ENCODE measurements at regions not wholly inside any gene's neighbourhood (a gene's known extent, or its start where the extent isn't known, plus 50 kb on each side); places are given as distances from the start of the nearest gene placed in this dataset.

DNA sequence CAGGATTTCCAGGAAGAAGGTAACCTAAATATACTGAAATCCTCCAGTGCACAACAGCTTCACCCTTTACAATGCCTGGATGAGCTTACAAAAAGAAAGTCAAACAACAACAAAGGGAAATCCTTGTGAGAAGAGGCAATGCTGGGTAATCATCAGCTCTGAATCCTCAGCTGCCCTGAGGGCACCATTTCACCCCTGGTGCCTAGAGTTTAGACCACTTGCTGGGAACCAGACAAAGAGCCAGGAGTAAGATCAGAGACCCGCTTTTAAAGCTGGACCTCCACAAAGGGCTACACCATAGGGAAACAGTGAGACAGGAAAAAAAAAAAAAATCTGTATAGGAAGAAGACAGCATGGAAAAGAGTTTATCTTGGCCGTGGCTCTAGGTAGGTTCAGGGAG is 97.0 kb downstream of the FOXI3 start:
- Histone ChIP-seq H3K4me3 (ENCODE audit: insufficient read depth, low read length, poor library complexity, severe bottlenecking) (no peak overlapping the region), H3F3A (ENCODE audit: insufficient read depth) (no peaks in the 10 kb centered on the region), H4K20me1 (ENCODE audit: low read depth, low read length) (no peaks in the 10 kb centered on the region), H3K79me2 (ENCODE audit: insufficient read depth, low read length) (no peaks in the 10 kb centered on the region), H2AFZ (ENCODE audit: low read depth, low read length, severe bottlenecking) (no peak overlapping the region), H3K27ac (ENCODE audit: low read depth, low read length) (no peak overlapping the region), H3K36me3 (ENCODE audit: low read length) (no peaks in the 10 kb centered on the region), H3K9me3 (ENCODE audit: insufficient read depth, low read length) (no peaks in the 10 kb centered on the region), H3K4me2 (ENCODE audit: low read depth, low read length, poor library complexity, severe bottlenecking) (no peak overlapping the region), H3K9ac (ENCODE audit: low read length) (no peak overlapping the region), H3K9me2 (replicated peaks; ENCODE audit: insufficient read depth, low read length) (no peaks in the 10 kb centered on the region), H3K27me3 (ENCODE audit: low read length) (no peaks in the 10 kb centered on the region)
- TF ChIP-seq, protein P1, sequence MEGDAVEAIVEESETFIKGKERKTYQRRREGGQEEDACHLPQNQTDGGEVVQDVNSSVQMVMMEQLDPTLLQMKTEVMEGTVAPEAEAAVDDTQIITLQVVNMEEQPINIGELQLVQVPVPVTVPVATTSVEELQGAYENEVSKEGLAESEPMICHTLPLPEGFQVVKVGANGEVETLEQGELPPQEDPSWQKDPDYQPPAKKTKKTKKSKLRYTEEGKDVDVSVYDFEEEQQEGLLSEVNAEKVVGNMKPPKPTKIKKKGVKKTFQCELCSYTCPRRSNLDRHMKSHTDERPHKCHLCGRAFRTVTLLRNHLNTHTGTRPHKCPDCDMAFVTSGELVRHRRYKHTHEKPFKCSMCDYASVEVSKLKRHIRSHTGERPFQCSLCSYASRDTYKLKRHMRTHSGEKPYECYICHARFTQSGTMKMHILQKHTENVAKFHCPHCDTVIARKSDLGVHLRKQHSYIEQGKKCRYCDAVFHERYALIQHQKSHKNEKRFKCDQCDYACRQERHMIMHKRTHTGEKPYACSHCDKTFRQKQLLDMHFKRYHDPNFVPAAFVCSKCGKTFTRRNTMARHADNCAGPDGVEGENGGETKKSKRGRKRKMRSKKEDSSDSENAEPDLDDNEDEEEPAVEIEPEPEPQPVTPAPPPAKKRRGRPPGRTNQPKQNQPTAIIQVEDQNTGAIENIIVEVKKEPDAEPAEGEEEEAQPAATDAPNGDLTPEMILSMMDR (IDR thresholded peaks at IDR 0.05; ENCODE audit: insufficient read depth, low read length, poor library complexity, severe bottlenecking) = no peak
- no peak for TF ChIP-seq EZH2phosphoT487 (conservative IDR thresholded peaks at IDR 0.05; ENCODE audit: low read length)

DNA sequence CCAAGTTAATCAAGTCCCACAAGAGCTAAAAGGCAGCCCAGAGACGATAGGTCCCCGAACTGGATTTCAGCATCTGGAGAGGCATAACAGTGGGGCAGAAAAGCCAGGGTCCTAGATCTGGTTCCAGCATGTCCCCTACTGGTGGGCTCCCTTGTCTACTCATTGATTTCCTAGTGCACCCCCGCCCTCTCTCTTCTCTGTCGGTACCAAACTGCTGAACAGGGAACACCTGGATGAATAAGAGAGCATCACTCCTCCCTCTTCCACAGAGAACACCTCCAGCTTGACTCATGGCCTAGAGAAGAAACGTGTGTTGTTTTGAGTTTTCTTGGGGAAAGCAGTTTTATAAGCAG is 101.3 kb downstream of the FOXI3 start:
- H3K27ac ChIP-seq (ENCODE audit: low read depth, low read length) = no peak overlapping the region
- no peaks in the 10 kb centered on the region for H3K36me3 ChIP-seq (ENCODE audit: low read length)
- no peaks in the 10 kb centered on the region for H3K79me2 ChIP-seq (ENCODE audit: insufficient read depth, low read length)
- H3K9me3 ChIP-seq (ENCODE audit: insufficient read depth, low read length) = no peaks in the 10 kb centered on the region
- no peak overlapping the region for H2AFZ ChIP-seq (ENCODE audit: low read depth, low read length, severe bottlenecking)
- no peaks in the 10 kb centered on the region for H3F3A ChIP-seq (ENCODE audit: insufficient read depth)
- no peaks in the 10 kb centered on the region for H3K9me2 ChIP-seq (replicated peaks; ENCODE audit: insufficient read depth, low read length)
- no peaks in the 10 kb centered on the region for H3K27me3 ChIP-seq (ENCODE audit: low read length)
- no peak overlapping the region for H3K9ac ChIP-seq (ENCODE audit: low read length)
- TF ChIP-seq, protein P1 (IDR thresholded peaks at IDR 0.05; ENCODE audit: insufficient read depth, low read length, poor library complexity, severe bottlenecking) = no peak
- TF ChIP-seq EZH2phosphoT487 (conservative IDR thresholded peaks at IDR 0.05; ENCODE audit: low read length) = no peak
- no peak overlapping the region for H3K4me3 ChIP-seq (ENCODE audit: insufficient read depth, low read length, poor library complexity, severe bottlenecking)
- H3K4me2 ChIP-seq (ENCODE audit: low read depth, low read length, poor library complexity, severe bottlenecking) = no peak overlapping the region
- no peaks in the 10 kb centered on the region for H4K20me1 ChIP-seq (ENCODE audit: low read depth, low read length)

DNA sequence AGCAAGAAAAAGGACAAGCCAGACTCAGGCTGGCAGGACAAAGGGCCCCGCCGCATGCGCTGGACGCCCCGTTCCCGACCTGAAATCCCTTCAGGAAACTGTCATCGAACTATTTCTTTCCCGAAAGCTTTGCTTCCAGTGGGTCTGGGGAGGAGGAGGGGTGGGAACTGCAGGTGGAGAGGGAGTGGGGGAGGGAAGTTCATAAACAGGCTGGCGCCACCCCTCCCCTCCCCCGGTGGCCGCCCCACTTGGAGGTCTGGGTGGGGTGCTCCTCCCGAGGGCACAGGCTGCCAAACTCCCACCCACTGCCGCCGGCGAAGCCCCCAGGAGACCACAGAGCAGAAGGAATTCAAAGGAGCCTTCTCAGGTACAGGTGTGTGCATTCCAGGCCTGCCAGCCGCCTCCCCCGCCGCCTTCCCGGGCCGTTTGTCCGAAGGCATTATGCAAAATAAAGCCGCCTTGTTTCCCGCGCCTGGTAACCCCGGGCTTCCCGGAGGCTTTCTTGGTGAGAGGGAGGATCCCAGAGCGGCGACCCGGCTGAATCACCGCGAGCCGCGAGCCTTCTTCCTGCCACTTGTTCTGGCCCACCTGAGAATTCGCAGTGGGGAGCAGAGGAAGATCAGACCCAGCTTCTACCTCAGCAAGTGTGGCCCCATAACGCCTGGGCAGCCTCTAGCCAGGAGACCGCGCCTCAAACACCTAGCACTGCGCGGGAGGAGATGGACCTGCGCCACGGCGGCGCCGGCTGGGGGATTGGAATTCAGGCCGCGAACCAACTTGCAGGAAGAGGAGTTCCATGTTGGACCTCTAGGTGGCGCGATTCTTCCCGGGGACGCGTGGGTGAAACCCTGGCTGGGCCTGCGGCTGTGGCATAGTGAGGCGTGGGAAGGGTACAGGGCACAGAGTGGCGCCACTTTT is 101.9 kb downstream of the FOXI3 start:
- TF ChIP-seq, protein P1 (IDR thresholded peaks at IDR 0.05; ENCODE audit: insufficient read depth, low read length, poor library complexity, severe bottlenecking) = peak; percentile 51
- no peak for TF ChIP-seq EZH2phosphoT487 (conservative IDR thresholded peaks at IDR 0.05; ENCODE audit: low read length)
- no peaks in the 10 kb centered on the region for H3K27me3 ChIP-seq (ENCODE audit: low read length)
- no peaks in the 10 kb centered on the region for H3K9me3 ChIP-seq (ENCODE audit: insufficient read depth, low read length)
- no peak overlapping the region for H3K4me3 ChIP-seq (ENCODE audit: insufficient read depth, low read length, poor library complexity, severe bottlenecking)
- H4K20me1 ChIP-seq (ENCODE audit: low read depth, low read length) = no peaks in the 10 kb centered on the region
- H3K9ac ChIP-seq (ENCODE audit: low read length) = no peak overlapping the region
- no peaks in the 10 kb centered on the region for H3K36me3 ChIP-seq (ENCODE audit: low read length)
- no peaks in the 10 kb centered on the region for H3K9me2 ChIP-seq (replicated peaks; ENCODE audit: insufficient read depth, low read length)
- H3F3A ChIP-seq (ENCODE audit: insufficient read depth) = no peaks in the 10 kb centered on the region
- no peak overlapping the region for H3K27ac ChIP-seq (ENCODE audit: low read depth, low read length)
- H2AFZ ChIP-seq (ENCODE audit: low read depth, low read length, severe bottlenecking) = no peak overlapping the region
- H3K4me2 ChIP-seq (ENCODE audit: low read depth, low read length, poor library complexity, severe bottlenecking) = no peak overlapping the region
- H3K79me2 ChIP-seq (ENCODE audit: insufficient read depth, low read length) = no peaks in the 10 kb centered on the region

Data from SU-DHL-6 (cell line).